B cell (primary cell): ENCODE measurements at regions not wholly inside any gene's neighbourhood (a gene's known extent, or its start where the extent isn't known, plus 50 kb on each side); places are given as distances from the start of the nearest gene placed in this dataset.

Experiments used
- ATAC-seq: fragments of 200-7000 bp; cut with Tn5 transposase; one replicate; pipeline ENCODE4 v1.10.0; 2021; ENCODE audit warnings: low read depth, mild to moderate bottlenecking, moderate number of reproducible peaks, moderate library complexity
- CTCF ChIA-PET: fragments of 350-600 bp; sonication (Branson Sonifier 250); formaldehyde crosslinking; loops from one replicate; lab custom pipeline; 2021; ENCODE audit warnings: antibody characterized with exemption, inconsistent platforms; lab: Charles Lee
- POLR2A ChIA-PET: fragments of 350-600 bp; sonication (Branson Sonifier 250); formaldehyde crosslinking; loops from one replicate; lab custom pipeline; 2021; ENCODE audit warnings: antibody characterized with exemption; lab: Charles Lee
- DNase-seq: peaks from one replicate; pipeline ENCODE4 v3.0.0; 2013
- H2AFZ ChIP-seq: 2 replicates; pipeline ENCODE4 v1.6.1; 2012; ENCODE audit warnings: mild to moderate bottlenecking, low read depth, low read length; ENCODE audit not compliant: insufficient read depth, poor library complexity, severe bottlenecking
- H3K27ac ChIP-seq, 2 donors: 1 replicate in 1 of 2; 2 replicates in 1 of 2; pipeline ENCODE4 v1.5.1; 2012 to 2013; ENCODE audit warnings: low read length in 2 of 2, mild to moderate bottlenecking in 2 of 2, moderate library complexity in 1 of 2
- H3K27me3 ChIP-seq, 4 experiments: fragments of 200-600 bp in 1 of 4; sonication (generic) in 1 of 4; replicated peaks in 1 of 4; 1 replicate in 2 of 4; 2 replicates in 2 of 4; pipeline versions ENCODE4 v1.6.1 to v1.7.0; 2013 to 2016; ENCODE audit warnings: low read length in 3 of 4, mild to moderate bottlenecking in 2 of 4, mixed read lengths in 1 of 4, moderate library complexity in 1 of 4; ENCODE audit not compliant: insufficient read depth in 4 of 4, control insufficient read depth in 3 of 4; ENCODE audit errors: control extremely low read depth in 1 of 4
- H3K36me3 ChIP-seq, 2 experiments: replicated peaks in 1 of 2; 1 replicate in 1 of 2; 2 replicates in 1 of 2; pipeline versions ENCODE4 v1.6.1 to v1.7.1; 2013; ENCODE audit warnings: low read length in 1 of 2; ENCODE audit not compliant: insufficient read depth in 2 of 2, control insufficient read depth in 1 of 2; ENCODE audit errors: control extremely low read depth in 1 of 2, extremely low read depth in 1 of 2
- H3K4me1 ChIP-seq, 2 donors: fragments of 200-600 bp in 1 of 2; sonication (generic) in 1 of 2; 1 replicate in 1 of 2; 2 replicates in 1 of 2; pipeline versions ENCODE4 v1.5.1 to v1.6.1; 2013 to 2017; ENCODE audit warnings: low read length in 2 of 2; ENCODE audit not compliant: control insufficient read depth in 2 of 2, insufficient read depth in 2 of 2
- H3K4me2 ChIP-seq: replicated peaks from 2 replicates; pipeline ENCODE3; 2012; ENCODE audit warnings: mild to moderate bottlenecking, low read depth, low read length; ENCODE audit not compliant: poor library complexity, severe bottlenecking
- H3K4me3 ChIP-seq, 5 experiments: fragments of 200-600 bp in 1 of 5; sonication (generic) in 1 of 5; 1 replicate in 3 of 5; 2 replicates in 2 of 5; pipeline versions ENCODE4 v1.5.1 to v1.7.0; 2011 to 2016; ENCODE audit warnings: low read length in 4 of 5, mild to moderate bottlenecking in 4 of 5, low read depth in 2 of 5, control low read depth in 1 of 5, moderate library complexity in 1 of 5; ENCODE audit not compliant: insufficient read depth in 1 of 5; ENCODE audit errors: control extremely low read depth in 1 of 5, extremely low read depth in 1 of 5
- H3K79me2 ChIP-seq: fragments of 200-600 bp; sonication (generic); one replicate; pipeline ENCODE4 v1.6.0; 2016; ENCODE audit warnings: low read length; ENCODE audit not compliant: control insufficient read depth, insufficient read depth
- H3K9ac ChIP-seq: fragments of 200-600 bp; sonication (generic); 2 replicates; pipeline ENCODE4 v1.6.1; 2017; ENCODE audit warnings: mild to moderate bottlenecking, low read length, moderate library complexity
- H3K9me3 ChIP-seq, 3 donors: one replicate each; pipeline versions ENCODE4 v1.6.1 to v1.7.1; 2013; ENCODE audit warnings: low read length in 2 of 3; ENCODE audit not compliant: control insufficient read depth in 2 of 3, insufficient read depth in 1 of 3; ENCODE audit errors: control extremely low read depth in 1 of 3
- H4K20me1 ChIP-seq: 2 replicates; pipeline ENCODE4 v1.6.0; 2012; ENCODE audit warnings: mild to moderate bottlenecking, low read length; ENCODE audit not compliant: insufficient read depth, control insufficient read depth, poor library complexity, severe bottlenecking
- H3K27ac Mint-ChIP-seq: one replicate; pipeline ENCODE4 v1.8.0; 2021; ENCODE audit warnings: mixed read lengths
- H3K27me3 Mint-ChIP-seq: one replicate; pipeline ENCODE4 v1.8.0; 2021; ENCODE audit warnings: mixed read lengths
- H3K4me1 Mint-ChIP-seq: one replicate; pipeline ENCODE4 v1.8.0; 2021; ENCODE audit warnings: mixed read lengths
- H3K4me3 Mint-ChIP-seq: one replicate; pipeline ENCODE4 v1.8.0; 2021; ENCODE audit warnings: mixed read lengths
- H3K9me3 Mint-ChIP-seq: one replicate; pipeline ENCODE4 v1.8.0; 2022; ENCODE audit warnings: mixed read lengths; ENCODE audit not compliant: insufficient read depth
- CTCF ChIP-seq: fragments of 200-600 bp; IDR thresholded peaks from one replicate; pipeline ENCODE4 v1.8.0; 2022; ENCODE audit warnings: antibody characterized with exemption, mild to moderate bottlenecking
- EZH2 ChIP-seq: IDR thresholded peaks from 2 replicates; pipeline ENCODE4 v1.6.1; 2012; ENCODE audit warnings: borderline replicate concordance, low read depth, mild to moderate bottlenecking, moderate library complexity, low read length; ENCODE audit not compliant: insufficient read depth, poor library complexity, severe bottlenecking
- WGBS: methylation state at CpG from one replicate; pipeline ENCODE4 v1.1.5; 2013; ENCODE audit warnings: missing lambda C conversion rate; ENCODE audit not compliant: insufficient coverage; 5-methylcytosine and 5-hydroxymethylcytosine counted together
- intact Hi-C: fragments of 100-400 bp; cut with micrococcal nuclease; formaldehyde crosslinking; loops from one replicate; pipeline ENCODE4 v1.10.0; 2022

- DNase-seq, result no peak
- ChIA-PET CTCF (no interaction called here), POLR2A (no interaction called here)
- H3K79me2 ChIP-seq, result no peaks in the 10 kb centered on the region
- no peak overlapping the region for H3K27ac Mint-ChIP-seq
- no peaks in the 10 kb centered on the region for H4K20me1 ChIP-seq
- H3K4me2 ChIP-seq, result no peak overlapping the region
- no peak for ATAC-seq
- no peak overlapping the region for H3K27ac ChIP-seq
- WGBS, result no CpG with 5 or more reads among the region's 4 CpGs
- H3K4me3 ChIP-seq, result no peak overlapping the region
- H3K4me1 Mint-ChIP-seq, result no peaks in the 10 kb centered on the region
- H2AFZ ChIP-seq, result no peak overlapping the region
- TF ChIP-seq CTCF (no peak), EZH2 (no peak)
- H3K36me3 ChIP-seq, result no peaks in the 10 kb centered on the region
- no peaks in the 10 kb centered on the region for H3K27me3 ChIP-seq
- H3K9me3 Mint-ChIP-seq, result no peaks in the 10 kb centered on the region
- H3K9me3 ChIP-seq, result no peaks in the 10 kb centered on the region
- no peaks in the 10 kb centered on the region for H3K4me1 ChIP-seq
- no peaks in the 10 kb centered on the region for H3K27me3 Mint-ChIP-seq
- no peak overlapping the region for H3K9ac ChIP-seq
- no peak overlapping the region for H3K4me3 Mint-ChIP-seq
- intact Hi-C loops, result no loop called here
These were observed 295.0 kb upstream of the ADGRL3 start for GRCh38 chr4:60905162-60905561.

GRCh38 chr4:60911127-60911526 lies 289.0 kb upstream of the ADGRL3 start:
- no peaks in the 10 kb centered on the region for H3K27me3 Mint-ChIP-seq
- H3K4me1 ChIP-seq, result no peaks in the 10 kb centered on the region
- H3K9me3 Mint-ChIP-seq, result peaks cover 2% of the 10 kb centered on the region
- no peaks in the 10 kb centered on the region for H4K20me1 ChIP-seq
- no peaks in the 10 kb centered on the region for H3K9me3 ChIP-seq
- H3K36me3 ChIP-seq, result no peaks in the 10 kb centered on the region
- H3K27ac Mint-ChIP-seq, result no peak overlapping the region
- CTCF ChIA-PET, result no interaction called here
- no peak overlapping the region for H2AFZ ChIP-seq
- no peak for TF ChIP-seq EZH2
- TF ChIP-seq CTCF, result no peak
- H3K4me3 Mint-ChIP-seq, result no peak overlapping the region
- intact Hi-C loops, result no loop called here
- H3K4me2 ChIP-seq, result no peak overlapping the region
- no peaks in the 10 kb centered on the region for H3K27me3 ChIP-seq
- no peaks in the 10 kb centered on the region for H3K79me2 ChIP-seq
- ATAC-seq (no peak), DNase-seq (no peak)
- no peak overlapping the region for H3K4me3 ChIP-seq
- no peak overlapping the region for H3K27ac ChIP-seq
- H3K4me1 Mint-ChIP-seq, result no peaks in the 10 kb centered on the region
- no peak overlapping the region for H3K9ac ChIP-seq
- POLR2A ChIA-PET, result no interaction called here
